ENCODE measurements at regions not wholly inside any gene's neighbourhood (a gene's known extent, or its start where the extent isn't known, plus 50 kb on each side); places are given as distances from the start of the nearest gene placed in this dataset.

- ChIA-PET CTCF (no interaction called here), POLR2A (no interaction called here)
- no peak overlapping the region for H3K4me3 ChIP-seq (ENCODE audit: low read depth, low read length)
- no peak for TF ChIP-seq CTCF (IDR thresholded peaks at IDR 0.05; ENCODE audit: insufficient read depth, low read length, missing control alignments)
- no peak for DNase-seq (ENCODE audit: low read depth, low spot score)
Observed at GRCh38 chrY:19405598-19405997, 338.9 kb downstream of the KDM5D start.

DNA sequence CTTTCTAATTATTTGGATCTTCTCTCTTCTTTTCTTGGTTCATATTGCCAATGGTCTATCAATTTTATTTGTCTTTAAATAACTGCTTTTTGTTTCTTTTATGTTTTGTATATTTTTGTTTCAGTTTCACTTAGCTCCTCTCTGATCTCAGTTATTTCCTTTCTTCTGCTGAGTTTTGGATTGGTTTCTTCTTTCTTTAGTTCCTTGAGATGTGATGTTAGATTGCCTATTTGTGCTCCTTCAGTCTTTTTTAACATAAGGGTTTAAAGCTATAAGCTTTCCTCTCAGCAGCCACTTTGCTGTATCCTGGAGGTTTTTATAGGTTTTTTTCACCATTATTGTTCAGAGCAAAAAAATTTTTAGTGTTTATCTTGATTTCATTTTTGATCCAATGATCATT lies 351.6 kb downstream of the KDM5D start:
- POLR2A ChIA-PET, result no interaction called here

DNA sequence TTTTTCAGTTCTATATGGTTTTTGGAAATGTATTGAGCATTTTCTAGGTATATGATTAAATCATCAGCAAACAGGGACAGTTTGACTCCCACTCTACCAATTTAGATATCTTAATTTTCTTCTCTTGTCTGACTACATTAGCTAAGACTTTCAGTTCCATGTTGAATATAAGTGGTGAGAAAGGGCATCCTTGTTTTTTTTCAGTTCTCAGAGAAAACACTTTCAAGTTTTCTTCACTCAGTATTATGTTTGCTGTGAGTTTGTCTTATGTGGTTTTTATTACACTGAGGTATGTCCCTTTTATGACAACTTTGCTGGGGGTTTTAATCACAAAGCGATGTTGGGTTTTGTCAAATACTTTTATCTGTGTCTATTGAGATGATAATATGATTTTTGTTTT lies 352.6 kb downstream of the KDM5D start:
- TF ChIP-seq CTCF (IDR thresholded peaks at IDR 0.05; ENCODE audit: insufficient read depth, low read length, missing control alignments), result no peak
- ChIA-PET CTCF (no interaction called here), POLR2A (no interaction called here)
- no peak overlapping the region for H3K4me3 ChIP-seq (ENCODE audit: low read depth, low read length)
- no peak for DNase-seq (ENCODE audit: low read depth, low spot score)

More for the DNA sequence above, 351.6 kb downstream of the KDM5D start:
- no peak overlapping the region for H3K4me3 ChIP-seq (ENCODE audit: low read depth, low read length)
- TF ChIP-seq CTCF (IDR thresholded peaks at IDR 0.05; ENCODE audit: insufficient read depth, low read length, missing control alignments), result no peak
- CTCF ChIA-PET, result no interaction called here
- no peak for DNase-seq (ENCODE audit: low read depth, low spot score)

GRCh38 chrY:19365321-19365720 lies 379.2 kb downstream of the KDM5D start:
- ChIA-PET CTCF (no interaction called here), POLR2A (no interaction called here)
- TF ChIP-seq CTCF (IDR thresholded peaks at IDR 0.05; ENCODE audit: insufficient read depth, low read length, missing control alignments), result no peak
- DNase-seq (ENCODE audit: low read depth, low spot score), result no peak
- no peak overlapping the region for H3K4me3 ChIP-seq (ENCODE audit: low read depth, low read length)

GRCh38 chrY:19357249-19357648 lies 387.3 kb downstream of the KDM5D start:
- POLR2A ChIA-PET, result no interaction called here
- no peak for DNase-seq (ENCODE audit: low read depth, low spot score)
- no peak overlapping the region for H3K4me3 ChIP-seq (ENCODE audit: low read depth, low read length)
- CTCF ChIA-PET, result no interaction called here
- TF ChIP-seq CTCF (IDR thresholded peaks at IDR 0.05; ENCODE audit: insufficient read depth, low read length, missing control alignments), result no peak

GRCh38 chrY:19356735-19357134 lies 387.8 kb downstream of the KDM5D start:
- no peak overlapping the region for H3K4me3 ChIP-seq (ENCODE audit: low read depth, low read length)
- ChIA-PET POLR2A (no interaction called here), CTCF (no interaction called here)
- TF ChIP-seq CTCF (IDR thresholded peaks at IDR 0.05; ENCODE audit: insufficient read depth, low read length, missing control alignments), result no peak
- DNase-seq (ENCODE audit: low read depth, low spot score), result no peak

DNA sequence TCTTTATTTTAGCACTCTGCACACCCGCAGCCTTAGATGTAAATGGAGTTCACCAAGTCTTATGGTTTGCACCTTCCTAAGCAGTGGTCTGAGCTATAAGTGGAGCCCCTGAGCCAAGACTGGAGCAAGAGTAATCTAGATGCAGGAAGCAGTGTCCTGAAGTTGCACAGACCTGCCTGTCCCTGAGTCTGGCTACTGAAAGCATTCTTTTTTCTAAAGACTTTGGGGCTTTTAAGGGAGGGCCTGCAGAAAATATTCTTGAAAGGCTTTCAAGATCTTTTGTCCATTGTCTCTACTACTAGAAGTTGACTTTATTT lies 389.7 kb downstream of the KDM5D start:
- CTCF ChIA-PET, result no interaction called here
- POLR2A ChIA-PET, result no interaction called here
- no peak for TF ChIP-seq CTCF (IDR thresholded peaks at IDR 0.05; ENCODE audit: insufficient read depth, low read length, missing control alignments)

More for the DNA sequence above, 389.7 kb downstream of the KDM5D start:
- H3K4me3 ChIP-seq (ENCODE audit: low read depth, low read length), result no peak overlapping the region
- no peak for DNase-seq (ENCODE audit: low read depth, low spot score)
